A549 (cell line): ENCODE measurements at regions not wholly inside any gene's neighbourhood (a gene's known extent, or its start where the extent isn't known, plus 50 kb on each side); places are given as distances from the start of the nearest gene placed in this dataset.

ENCODE experiments used
- ATAC-seq, 2 experiments: fragments of 200-7000 bp in 1 of 2; fragments of >200 bp in 1 of 2; cut with Nextera tagmentation in 1 of 2; cut with Tn5 transposase in 1 of 2; 3 replicates each; pipeline versions ENCODE4 v1.8.0 to v1.9.1; 2018 to 2020; ENCODE audit warnings: mild to moderate bottlenecking in 1 of 2, moderate library complexity in 1 of 2
- CTCF ChIA-PET: fragments of 300-600 bp; sonication (Branson Sonifier 250); formaldehyde crosslinking; extraction: SDS; loops from one replicate; lab custom pipeline; 2021; ENCODE audit warnings: antibody characterized with exemption, inconsistent platforms; lab: Yijun Ruan, JAX
- POLR2A ChIA-PET: fragments of 350-600 bp; formaldehyde crosslinking; extraction: SDS; loops from one replicate; lab custom pipeline; 2021; ENCODE audit warnings: antibody characterized with exemption, inconsistent platforms; lab: Yijun Ruan, JAX
- DNase-seq, 2 experiments: peaks; one replicate each; pipeline versions ENCODE4 v3.0.0 to v3.0.0-alpha.2; 2011 to 2016; ENCODE audit warnings: low read depth in 1 of 2, low spot score in 1 of 2
- FAIRE-seq: peaks from 2 replicates; lab custom pipeline; 2011; peaks lifted over from hg19 to GRCh38; lab: Jason Lieb, UNC
- H3K27ac ChIP-seq, 2 experiments: fragments of >200 bp; sonication (Bioruptor Twin); formaldehyde crosslinking; 3 replicates each; pipeline ENCODE4 v1.5.1; 2016 to 2017
- H3K4me1 ChIP-seq: fragments of >200 bp; sonication (Bioruptor Twin); formaldehyde crosslinking; 3 replicates; pipeline ENCODE4 v1.6.1; 2016
- H3K4me2 ChIP-seq: fragments of >200 bp; sonication (Bioruptor Twin); formaldehyde crosslinking; 3 replicates; pipeline ENCODE4 v1.6.1; 2016
- H3K4me3 ChIP-seq: fragments of >200 bp; sonication (Bioruptor Twin); formaldehyde crosslinking; 3 replicates; pipeline ENCODE4 v1.5.1; 2016
- H3K9me3 ChIP-seq: fragments of >200 bp; sonication (Bioruptor Twin); formaldehyde crosslinking; 3 replicates; pipeline ENCODE4 v1.6.1; 2016
- BHLHE40 ChIP-seq: IDR thresholded peaks from 2 replicates; pipeline ENCODE4 v1.6.1; 2012; ENCODE audit warnings: low read depth, low read length, inconsistent platforms
- CEBPB ChIP-seq, 2 experiments: fragments of >200 bp in 1 of 2; sonication (Bioruptor Twin) in 1 of 2; formaldehyde crosslinking in 1 of 2; IDR thresholded peaks; 2 replicates each; pipeline ENCODE4 v1.6.1; 2012 to 2016
- FOSB ChIP-seq: fragments of 250-450 bp; sonication (Bioruptor Pico); IDR thresholded peaks from 2 replicates; pipeline ENCODE4 v1.5.0; 2020; ENCODE audit warnings: mild to moderate bottlenecking, moderate library complexity
- FOSL2 ChIP-seq, 2 experiments: fragments of 450-650 bp in 1 of 2; fragments of >200 bp in 1 of 2; sonication (Bioruptor Twin) in 1 of 2; formaldehyde crosslinking; IDR thresholded peaks; 2 replicates each; pipeline versions ENCODE4 v1.5.0 to v1.6.1; 2016 to 2020; ENCODE audit warnings: mild to moderate bottlenecking in 1 of 2, moderate library complexity in 1 of 2
- HOXB13 ChIP-seq: fragments of 250-450 bp; sonication (Bioruptor Pico); IDR thresholded peaks from 2 replicates; pipeline ENCODE4 v1.5.0; 2020; ENCODE audit warnings: low read depth, mild to moderate bottlenecking, moderate library complexity
- JUN ChIP-seq, 2 experiments: fragments of >200 bp; sonication (Bioruptor Twin); formaldehyde crosslinking; IDR thresholded peaks; 2 replicates in 1 of 2; 3 replicates in 1 of 2; pipeline ENCODE4 v1.6.1; 2016 to 2017
- MYC ChIP-seq: IDR thresholded peaks from 2 replicates; pipeline ENCODE4 v1.6.1; 2012; ENCODE audit warnings: mild to moderate bottlenecking, inconsistent platforms, low read length, improper control_type of control experiment, borderline replicate concordance
- NFE2L2 ChIP-seq: fragments of 150-350 bp; conservative IDR thresholded peaks from 2 replicates; pipeline ENCODE4 v1.6.1; 2014; ENCODE audit warnings: low read length
- PHF8 ChIP-seq: fragments of 200-600 bp; sonication (generic); IDR thresholded peaks from 2 replicates; pipeline ENCODE4 v1.6.1; 2016; ENCODE audit warnings: low read depth, mild to moderate bottlenecking, antibody characterized with exemption, moderate library complexity, borderline replicate concordance
- POLR2A ChIP-seq: IDR thresholded peaks from 2 replicates; pipeline ENCODE4 v1.6.1; 2012; ENCODE audit warnings: mild to moderate bottlenecking, low read length
- RNF2 ChIP-seq: fragments of 200-600 bp; sonication (generic); IDR thresholded peaks from 2 replicates; pipeline ENCODE4 v1.6.1; 2016; ENCODE audit warnings: low read depth, mild to moderate bottlenecking, antibody characterized with exemption, moderate library complexity, borderline replicate concordance
- SREBF2 ChIP-seq: fragments of 450-650 bp; IDR thresholded peaks from 2 replicates; pipeline ENCODE4 v1.6.1; 2014; ENCODE audit warnings: mild to moderate bottlenecking, moderate library complexity
- TFCP2L1 ChIP-seq: fragments of 250-450 bp; sonication (Bioruptor Pico); IDR thresholded peaks from 2 replicates; pipeline ENCODE4 v1.5.0; 2021; ENCODE audit warnings: mild to moderate bottlenecking
- TP53 ChIP-seq: fragments of 250-450 bp; sonication (Bioruptor Pico); IDR thresholded peaks from 2 replicates; pipeline ENCODE4 v1.5.0; 2021; ENCODE audit warnings: mild to moderate bottlenecking, moderate library complexity
- ZFP36 ChIP-seq: fragments of 450-650 bp; IDR thresholded peaks from 2 replicates; pipeline ENCODE4 v1.6.1; 2014; ENCODE audit warnings: borderline replicate concordance; ENCODE audit not compliant: partially characterized antibody
- WGBS: methylation state at CpG from one replicate; pipeline ENCODE4 v1.1.6; 2017; ENCODE audit errors: missing lambda C conversion rate; 5-methylcytosine and 5-hydroxymethylcytosine counted together
- TF ChIP-seq, protein P1 (sequence below): fragments of 150-350 bp; IDR thresholded peaks from 2 replicates; pipeline ENCODE4 v1.6.1; 2014; ENCODE audit warnings: low read depth, mild to moderate bottlenecking, low read length
- TF ChIP-seq, protein P2 (sequence below): fragments of 200-600 bp; sonication (generic); IDR thresholded peaks from 2 replicates; pipeline ENCODE4 v1.6.1; 2016; ENCODE audit warnings: antibody characterized with exemption, mild to moderate bottlenecking, moderate library complexity
- TF ChIP-seq, protein P3 (sequence below): IDR thresholded peaks from 2 replicates; pipeline ENCODE4 v1.6.1; 2012
- TF ChIP-seq, protein P4 (sequence below): fragments of 250-450 bp; sonication (Bioruptor Pico); IDR thresholded peaks from 2 replicates; pipeline ENCODE4 v1.5.0; 2021; ENCODE audit warnings: mild to moderate bottlenecking, moderate library complexity, borderline replicate concordance
- TF ChIP-seq, protein P5 (sequence below): fragments of >200 bp; sonication (Bioruptor Twin); formaldehyde crosslinking; IDR thresholded peaks from 2 replicates; pipeline ENCODE4 v1.6.1; 2016
- TF ChIP-seq, protein P6 (sequence below): fragments of 250-450 bp; sonication (Bioruptor Pico); IDR thresholded peaks from 2 replicates; pipeline ENCODE4 v1.5.0; 2020; ENCODE audit warnings: low read depth, mild to moderate bottlenecking, moderate library complexity

DNA sequence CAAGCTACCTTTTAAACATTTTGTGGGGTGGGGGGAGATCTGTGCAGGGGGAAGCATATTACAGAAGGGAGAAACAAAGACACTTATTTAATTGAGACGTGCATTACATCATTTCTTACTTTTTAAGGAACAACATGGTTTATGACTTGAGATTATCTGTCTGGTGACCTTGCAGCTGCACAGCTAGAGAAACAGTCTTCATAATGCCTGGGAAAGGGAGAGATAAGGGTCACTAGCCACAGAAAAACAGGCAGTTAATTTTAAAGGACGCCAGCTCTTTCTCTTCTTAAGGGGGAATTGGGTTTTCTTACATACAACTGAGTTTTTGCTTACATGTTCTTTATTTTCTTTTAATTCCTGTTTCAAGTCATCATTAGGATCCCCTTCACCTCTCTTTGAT lies 147.9 kb downstream of the SST start:
- Histone ChIP-seq H3K4me3 (no peak overlapping the region), H3K27ac (no peak overlapping the region), H3K4me2 (no peak overlapping the region), H3K9me3 (no peaks in the 10 kb centered on the region), H3K4me1 (no peaks in the 10 kb centered on the region)
- FAIRE-seq (no peak), ATAC-seq (no peak), DNase-seq (no peak)
- POLR2A ChIA-PET: no interaction called here
- TF ChIP-seq, protein P1, sequence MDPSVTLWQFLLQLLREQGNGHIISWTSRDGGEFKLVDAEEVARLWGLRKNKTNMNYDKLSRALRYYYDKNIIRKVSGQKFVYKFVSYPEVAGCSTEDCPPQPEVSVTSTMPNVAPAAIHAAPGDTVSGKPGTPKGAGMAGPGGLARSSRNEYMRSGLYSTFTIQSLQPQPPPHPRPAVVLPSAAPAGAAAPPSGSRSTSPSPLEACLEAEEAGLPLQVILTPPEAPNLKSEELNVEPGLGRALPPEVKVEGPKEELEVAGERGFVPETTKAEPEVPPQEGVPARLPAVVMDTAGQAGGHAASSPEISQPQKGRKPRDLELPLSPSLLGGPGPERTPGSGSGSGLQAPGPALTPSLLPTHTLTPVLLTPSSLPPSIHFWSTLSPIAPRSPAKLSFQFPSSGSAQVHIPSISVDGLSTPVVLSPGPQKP: no peak
- TF ChIP-seq ZFP36 (no peak), MYC (no peak), TFCP2L1 (CRISPR knock-in tag) (no peak), BHLHE40 (no peak), RNF2 (no peak), PHF8 (no peak), NFE2L2 (no peak)
- TF ChIP-seq, protein P2, sequence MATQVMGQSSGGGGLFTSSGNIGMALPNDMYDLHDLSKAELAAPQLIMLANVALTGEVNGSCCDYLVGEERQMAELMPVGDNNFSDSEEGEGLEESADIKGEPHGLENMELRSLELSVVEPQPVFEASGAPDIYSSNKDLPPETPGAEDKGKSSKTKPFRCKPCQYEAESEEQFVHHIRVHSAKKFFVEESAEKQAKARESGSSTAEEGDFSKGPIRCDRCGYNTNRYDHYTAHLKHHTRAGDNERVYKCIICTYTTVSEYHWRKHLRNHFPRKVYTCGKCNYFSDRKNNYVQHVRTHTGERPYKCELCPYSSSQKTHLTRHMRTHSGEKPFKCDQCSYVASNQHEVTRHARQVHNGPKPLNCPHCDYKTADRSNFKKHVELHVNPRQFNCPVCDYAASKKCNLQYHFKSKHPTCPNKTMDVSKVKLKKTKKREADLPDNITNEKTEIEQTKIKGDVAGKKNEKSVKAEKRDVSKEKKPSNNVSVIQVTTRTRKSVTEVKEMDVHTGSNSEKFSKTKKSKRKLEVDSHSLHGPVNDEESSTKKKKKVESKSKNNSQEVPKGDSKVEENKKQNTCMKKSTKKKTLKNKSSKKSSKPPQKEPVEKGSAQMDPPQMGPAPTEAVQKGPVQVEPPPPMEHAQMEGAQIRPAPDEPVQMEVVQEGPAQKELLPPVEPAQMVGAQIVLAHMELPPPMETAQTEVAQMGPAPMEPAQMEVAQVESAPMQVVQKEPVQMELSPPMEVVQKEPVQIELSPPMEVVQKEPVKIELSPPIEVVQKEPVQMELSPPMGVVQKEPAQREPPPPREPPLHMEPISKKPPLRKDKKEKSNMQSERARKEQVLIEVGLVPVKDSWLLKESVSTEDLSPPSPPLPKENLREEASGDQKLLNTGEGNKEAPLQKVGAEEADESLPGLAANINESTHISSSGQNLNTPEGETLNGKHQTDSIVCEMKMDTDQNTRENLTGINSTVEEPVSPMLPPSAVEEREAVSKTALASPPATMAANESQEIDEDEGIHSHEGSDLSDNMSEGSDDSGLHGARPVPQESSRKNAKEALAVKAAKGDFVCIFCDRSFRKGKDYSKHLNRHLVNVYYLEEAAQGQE: no peak
- TF ChIP-seq, protein P3, sequence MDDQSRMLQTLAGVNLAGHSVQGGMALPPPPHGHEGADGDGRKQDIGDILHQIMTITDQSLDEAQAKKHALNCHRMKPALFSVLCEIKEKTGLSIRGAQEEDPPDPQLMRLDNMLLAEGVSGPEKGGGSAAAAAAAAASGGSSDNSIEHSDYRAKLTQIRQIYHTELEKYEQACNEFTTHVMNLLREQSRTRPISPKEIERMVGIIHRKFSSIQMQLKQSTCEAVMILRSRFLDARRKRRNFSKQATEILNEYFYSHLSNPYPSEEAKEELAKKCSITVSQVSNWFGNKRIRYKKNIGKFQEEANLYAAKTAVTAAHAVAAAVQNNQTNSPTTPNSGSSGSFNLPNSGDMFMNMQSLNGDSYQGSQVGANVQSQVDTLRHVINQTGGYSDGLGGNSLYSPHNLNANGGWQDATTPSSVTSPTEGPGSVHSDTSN: no peak
- CTCF ChIA-PET: no interaction called here
- 6% methylated on average over 2 of the region's 2 CpGs for WGBS

DNA sequence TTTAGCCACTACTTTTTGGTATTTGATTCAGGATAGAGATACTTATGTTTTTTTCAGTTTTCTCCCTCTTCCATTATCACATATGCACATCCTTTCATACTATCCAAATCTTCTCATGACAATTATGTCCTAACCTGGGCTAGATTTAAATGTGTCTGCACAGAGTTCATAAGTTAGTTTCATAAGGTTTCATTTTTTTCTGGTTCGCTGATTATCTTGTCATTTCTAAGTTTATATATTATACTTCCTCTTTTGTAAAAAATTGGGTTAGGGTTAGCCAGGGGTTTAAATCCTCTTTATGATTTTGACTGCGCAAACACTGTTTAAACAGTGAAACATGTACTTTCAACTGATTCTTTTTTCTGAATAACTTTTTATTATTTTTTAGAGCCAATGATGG lies 148.6 kb downstream of the SST start:
- Histone ChIP-seq H3K4me2 (no peak overlapping the region), H3K9me3 (no peaks in the 10 kb centered on the region), H3K27ac (no peak overlapping the region), H3K4me3 (no peak overlapping the region), H3K4me1 (no peaks in the 10 kb centered on the region)
- 6% methylated on average over 2 of the region's 2 CpGs for WGBS
- CTCF ChIA-PET: no interaction called here
- FAIRE-seq: no peak
- ATAC-seq: no peak
- TF ChIP-seq BHLHE40 (no peak), POLR2A (no peak)
- POLR2A ChIA-PET: no interaction called here
- no peak for DNase-seq

DNA sequence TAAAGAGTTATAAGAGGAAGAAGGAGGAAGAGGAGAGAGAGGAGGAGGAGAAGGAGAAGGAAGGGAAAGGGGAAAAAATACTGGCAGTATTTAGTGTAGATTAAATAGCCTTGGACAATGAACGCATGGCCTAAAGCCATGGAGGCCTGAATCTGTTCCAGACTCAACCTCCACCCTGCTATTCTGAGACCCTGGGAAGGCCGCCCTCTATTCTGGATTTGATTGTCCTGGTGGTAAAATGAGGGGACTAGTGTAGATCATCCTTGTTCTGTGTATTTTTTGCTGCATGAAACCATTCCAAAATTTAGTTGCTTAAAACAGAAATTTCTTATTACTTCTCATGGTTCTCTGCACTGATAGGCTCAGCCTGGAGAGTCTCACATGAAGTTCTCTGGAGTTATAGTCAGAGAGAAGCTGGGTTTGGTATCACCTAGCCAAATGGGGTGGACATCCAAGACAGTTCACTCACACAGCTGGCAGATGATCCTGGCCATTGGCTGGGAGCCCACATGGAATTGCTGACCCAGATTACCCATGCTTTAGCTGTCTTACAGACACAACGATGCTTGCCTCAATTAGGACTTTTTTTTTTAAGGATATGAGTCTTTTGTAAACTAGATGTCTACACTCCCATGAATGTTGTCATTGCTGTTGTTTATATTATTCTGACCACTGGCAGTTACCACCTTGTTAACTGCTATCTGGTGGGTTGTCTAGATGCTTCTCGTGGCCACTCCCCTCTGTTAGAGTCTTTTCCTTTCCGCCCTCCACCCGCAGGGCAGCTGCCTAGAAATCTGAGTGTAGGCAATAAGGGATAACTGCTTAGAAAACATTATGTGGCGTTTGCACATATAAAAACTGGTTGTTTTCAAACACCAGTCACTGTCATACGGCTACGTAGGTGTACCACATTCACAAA lies 149.9 kb downstream of the SST start:
- no peaks in the 10 kb centered on the region for H3K4me1 ChIP-seq
- ATAC-seq (no peak), FAIRE-seq (no peak), DNase-seq (no peak)
- POLR2A ChIA-PET: no interaction called here
- no peak overlapping the region for H3K4me3 ChIP-seq
- CTCF ChIA-PET: no interaction called here
- no peak overlapping the region for H3K27ac ChIP-seq
- 58% methylated on average over 9 of the region's 9 CpGs for WGBS
- no peak overlapping the region for H3K4me2 ChIP-seq
- H3K9me3 ChIP-seq: no peaks in the 10 kb centered on the region
- no peak for TF ChIP-seq FOSL2 (IDR thresholded peaks at IDR 0.05)
- TF ChIP-seq FOSL2 (CRISPR knock-in tag; IDR thresholded peaks at IDR 0.05): no peak
- TF ChIP-seq FOSB: no peak
- no peak for TF ChIP-seq SREBF2
- no peak for TF ChIP-seq HOXB13
- TF ChIP-seq, protein P4, sequence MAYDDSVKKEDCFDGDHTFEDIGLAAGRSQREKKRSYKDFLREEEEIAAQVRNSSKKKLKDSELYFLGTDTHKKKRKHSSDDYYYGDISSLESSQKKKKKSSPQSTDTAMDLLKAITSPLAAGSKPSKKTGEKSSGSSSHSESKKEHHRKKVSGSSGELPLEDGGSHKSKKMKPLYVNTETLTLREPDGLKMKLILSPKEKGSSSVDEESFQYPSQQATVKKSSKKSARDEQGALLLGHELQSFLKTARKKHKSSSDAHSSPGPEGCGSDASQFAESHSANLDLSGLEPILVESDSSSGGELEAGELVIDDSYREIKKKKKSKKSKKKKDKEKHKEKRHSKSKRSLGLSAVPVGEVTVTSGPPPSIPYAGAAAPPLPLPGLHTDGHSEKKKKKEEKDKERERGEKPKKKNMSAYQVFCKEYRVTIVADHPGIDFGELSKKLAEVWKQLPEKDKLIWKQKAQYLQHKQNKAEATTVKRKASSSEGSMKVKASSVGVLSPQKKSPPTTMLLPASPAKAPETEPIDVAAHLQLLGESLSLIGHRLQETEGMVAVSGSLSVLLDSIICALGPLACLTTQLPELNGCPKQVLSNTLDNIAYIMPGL: no peak
- no peak for TF ChIP-seq CEBPB (IDR thresholded peaks at IDR 0.05)
- TF ChIP-seq TP53 (CRISPR knock-in tag): no peak
- TF ChIP-seq JUN (IDR thresholded peaks at IDR 0.05): no peak
- no peak for TF ChIP-seq TFCP2L1 (CRISPR knock-in tag)
- TF ChIP-seq, protein P5, sequence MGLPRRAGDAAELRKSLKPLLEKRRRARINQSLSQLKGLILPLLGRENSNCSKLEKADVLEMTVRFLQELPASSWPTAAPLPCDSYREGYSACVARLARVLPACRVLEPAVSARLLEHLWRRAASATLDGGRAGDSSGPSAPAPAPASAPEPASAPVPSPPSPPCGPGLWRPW: no peak
- TF ChIP-seq, protein P6, sequence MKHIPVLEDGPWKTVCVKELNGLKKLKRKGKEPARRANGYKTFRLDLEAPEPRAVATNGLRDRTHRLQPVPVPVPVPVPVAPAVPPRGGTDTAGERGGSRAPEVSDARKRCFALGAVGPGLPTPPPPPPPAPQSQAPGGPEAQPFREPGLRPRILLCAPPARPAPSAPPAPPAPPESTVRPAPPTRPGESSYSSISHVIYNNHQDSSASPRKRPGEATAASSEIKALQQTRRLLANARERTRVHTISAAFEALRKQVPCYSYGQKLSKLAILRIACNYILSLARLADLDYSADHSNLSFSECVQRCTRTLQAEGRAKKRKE (CRISPR knock-in tag): no peak
